ENCODE measurements at regions not wholly inside any gene's neighbourhood (a gene's known extent, or its start where the extent isn't known, plus 50 kb on each side); places are given as distances from the start of the nearest gene placed in this dataset.

DNA sequence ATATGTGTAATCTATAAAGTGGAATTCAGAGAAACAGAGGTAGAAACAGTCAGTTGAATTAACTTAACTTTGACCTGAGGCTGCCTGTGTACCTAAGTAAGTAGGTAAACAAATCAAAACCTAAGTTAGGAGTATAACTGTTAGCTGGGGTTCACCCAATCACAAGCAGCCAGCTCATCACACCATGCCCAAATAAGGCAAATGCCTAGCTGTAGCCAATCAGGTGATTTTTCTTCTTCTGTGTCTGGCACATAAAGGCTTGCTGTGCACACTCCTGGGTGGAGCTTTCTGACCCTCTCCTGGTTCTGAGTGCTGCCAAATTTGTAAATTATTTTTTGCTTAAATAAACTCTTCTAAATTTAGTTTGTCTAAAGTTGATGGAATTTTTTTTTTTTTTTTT lies 54.7 kb upstream of the TRIM39 start:
- DNase-seq, result no peak

DNA sequence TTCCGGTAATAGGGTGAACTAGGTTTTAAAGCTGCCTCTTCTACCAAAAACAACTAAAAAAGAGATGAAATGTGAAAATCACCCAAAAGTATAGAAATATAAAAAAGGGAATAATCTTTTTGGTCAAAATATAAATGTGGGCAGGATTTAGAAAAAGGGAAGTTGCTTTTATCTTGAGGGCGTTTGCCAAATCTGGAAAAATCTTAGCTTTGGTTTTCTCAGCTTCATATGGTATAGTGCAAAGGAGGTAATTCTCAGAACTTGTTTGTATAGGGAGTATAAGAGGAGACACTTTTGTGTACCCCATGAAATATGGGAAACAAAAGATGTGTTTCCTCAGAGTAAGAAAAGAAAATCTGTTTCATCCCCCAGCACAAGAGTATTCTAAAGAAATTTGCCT lies 54.2 kb upstream of the TRIM26 start:
- no peak for DNase-seq

DNA sequence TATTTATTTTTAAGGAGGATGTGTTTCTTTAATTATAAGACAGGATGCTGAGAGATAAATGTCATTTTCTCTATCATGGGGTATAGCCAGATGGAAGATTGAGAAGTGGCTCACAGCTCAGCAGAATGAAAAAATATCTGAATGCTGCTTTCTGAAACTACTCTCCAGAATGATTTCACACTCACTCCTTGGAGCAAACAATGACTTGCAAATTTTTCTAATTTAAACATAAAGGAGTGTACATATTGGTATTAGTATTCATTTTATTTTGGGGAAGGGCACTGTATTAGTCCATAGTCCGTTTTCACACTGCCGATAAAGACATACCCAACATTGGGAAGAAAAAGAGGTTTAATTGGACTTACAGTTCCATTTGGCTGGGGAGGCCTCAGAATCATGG lies 52.4 kb upstream of the TRIM26 start:
- DNase-seq, result no peak

DNA sequence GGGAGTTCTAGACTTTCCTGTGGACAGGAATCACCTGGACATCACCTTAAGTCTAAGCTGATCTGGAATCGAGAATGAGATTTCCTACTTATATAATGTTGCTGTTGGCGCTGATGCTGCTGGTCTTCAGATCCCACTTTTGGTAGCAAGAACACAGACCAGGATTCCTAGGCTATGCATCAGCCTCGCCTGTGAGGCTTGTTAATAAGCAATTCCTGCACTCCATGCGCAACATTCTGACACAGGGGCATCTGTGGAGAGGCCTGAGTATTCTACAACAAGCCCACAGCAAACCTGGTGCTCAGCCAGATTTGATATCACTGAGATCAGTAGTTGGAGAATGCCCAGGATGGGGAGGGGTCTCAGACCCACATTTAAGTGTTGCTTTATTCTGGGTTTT lies 52.0 kb upstream of the TRIM26 start:
- no peak for DNase-seq

DNA sequence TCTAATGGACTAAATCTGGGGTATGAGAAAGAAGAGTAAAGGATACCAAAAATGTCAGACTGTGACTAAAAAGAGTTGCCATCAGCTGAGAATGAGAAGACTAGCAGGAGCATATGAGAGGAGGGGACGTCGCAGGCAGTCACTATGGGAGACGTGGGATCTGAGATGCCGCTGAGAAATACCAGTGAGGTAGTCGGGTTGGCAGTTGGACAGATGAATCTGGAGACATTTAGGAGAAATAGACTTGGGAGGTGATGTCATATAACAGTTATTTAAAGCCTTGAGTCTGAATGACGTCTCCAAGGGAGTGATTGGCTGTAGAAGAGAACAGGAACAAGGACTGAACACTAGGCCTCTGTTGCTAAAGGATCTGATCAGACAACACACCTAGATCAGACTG lies 51.5 kb upstream of the TRIM26 start:
- DNase-seq, result peak in 1 of 51 donors; percentile 30

DNA sequence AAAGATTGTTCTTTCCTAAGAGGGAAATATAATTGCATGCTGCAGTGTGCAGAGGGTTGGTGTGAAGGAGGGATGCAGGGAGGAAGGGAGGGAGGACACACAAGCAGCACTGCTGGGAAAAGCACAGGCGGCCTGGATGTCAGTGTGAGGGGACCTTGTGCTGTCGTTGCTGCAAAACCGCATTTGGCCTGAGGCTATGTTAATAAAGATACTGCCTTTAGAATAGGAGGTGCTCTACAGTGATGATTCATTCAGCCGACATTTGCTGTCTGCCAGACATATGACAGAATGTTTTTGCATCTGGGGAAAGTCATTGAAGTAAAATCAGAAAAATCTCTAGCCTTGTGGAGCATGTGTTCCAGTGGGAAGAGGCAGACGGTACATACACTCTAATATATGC lies 50.5 kb upstream of the TRIM26 start:
- DNase-seq, result no peak

All from hypothalamus (tissue), 51 donors.